8988T (cell line): ENCODE measurements at regions not wholly inside any gene's neighbourhood (a gene's known extent, or its start where the extent isn't known, plus 50 kb on each side); places are given as distances from the start of the nearest gene placed in this dataset.
"Not testable (repeated sequence)": the region's sequence is repeated elsewhere in the genome, so short reads cannot be mapped to it uniquely, and the experiment has no call there.

Experiments
- DNase-seq: peaks from one replicate; pipeline ENCODE4 v3.0.0; 2011

GRCh38 chr1:157460381-157460780, 91.9 kb downstream of the FCRL5 start:
- DNase-seq, result no peak

GRCh38 chr1:157457279-157457678, 95.0 kb downstream of the FCRL5 start:
- no peak for DNase-seq

GRCh38 chr1:157455318-157455717, 97.0 kb downstream of the FCRL5 start:
- no peak for DNase-seq

- DNase-seq, result no peak
These were observed 102.2 kb downstream of the FCRL5 start for GRCh38 chr1:157450106-157450505.

- DNase-seq, result no peak
These were observed 103.7 kb downstream of the FCRL5 start for GRCh38 chr1:157448636-157449035.

GRCh38 chr1:157446356-157446755, 106.0 kb downstream of the FCRL5 start:
- not testable (repeated sequence) for DNase-seq

- not testable (repeated sequence) for DNase-seq
These were observed 106.6 kb downstream of the FCRL5 start for GRCh38 chr1:157445616-157446140.

GRCh38 chr1:157442065-157442464, 110.2 kb downstream of the FCRL5 start:
- no peak for DNase-seq

- DNase-seq, result no peak
These were observed 112.9 kb downstream of the FCRL5 start for GRCh38 chr1:157439302-157439954.

- no peak for DNase-seq
These were observed 113.7 kb downstream of the FCRL5 start for GRCh38 chr1:157438613-157439012.

GRCh38 chr1:157438146-157438545, 114.2 kb downstream of the FCRL5 start:
- DNase-seq, result no peak

GRCh38 chr1:157437296-157437695, 115.0 kb downstream of the FCRL5 start:
- DNase-seq, result no peak

- DNase-seq, result no peak
These were observed 120.6 kb downstream of the FCRL5 start for GRCh38 chr1:157431751-157432150.

- DNase-seq, result no peak
These were observed 122.6 kb downstream of the FCRL5 start for GRCh38 chr1:157429601-157430240.

- DNase-seq, result not testable (repeated sequence)
These were observed 128.6 kb downstream of the FCRL5 start for GRCh38 chr1:157423764-157424163.

GRCh38 chr1:157419845-157420542, 132.3 kb downstream of the FCRL5 start:
- DNase-seq, result no peak

GRCh38 chr1:157418659-157419058, 133.7 kb downstream of the FCRL5 start:
- DNase-seq, result no peak

- DNase-seq, result no peak
These were observed 134.1 kb downstream of the FCRL5 start for GRCh38 chr1:157418231-157418630.

- DNase-seq, result no peak
These were observed 136.7 kb downstream of the FCRL5 start for GRCh38 chr1:157415661-157416060.

GRCh38 chr1:157412308-157412707, 140.0 kb downstream of the FCRL5 start:
- no peak for DNase-seq

- DNase-seq, result no peak
These were observed 140.5 kb downstream of the FCRL5 start for GRCh38 chr1:157411769-157412168.

GRCh38 chr1:157411064-157411463, 141.3 kb downstream of the FCRL5 start:
- no peak for DNase-seq

- no peak for DNase-seq
These were observed 141.9 kb downstream of the FCRL5 start for GRCh38 chr1:157410457-157410856.

GRCh38 chr1:157409927-157410326, 142.4 kb downstream of the FCRL5 start:
- no peak for DNase-seq
